Effector memory CD8-positive, alpha-beta T cell (primary cell): ENCODE measurements at regions not wholly inside any gene's neighbourhood (a gene's known extent, or its start where the extent isn't known, plus 50 kb on each side); places are given as distances from the start of the nearest gene placed in this dataset.

ENCODE experiments used
- ATAC-seq: fragments of 150-1000 bp; cut with Tn5 transposase; replicated peaks from 2 replicates; pipeline ENCODE4 v1.10.0; 2021; ENCODE audit warnings: mild to moderate bottlenecking, moderate library complexity
- DNase-seq, 3 experiments: peaks; one replicate each; pipeline ENCODE4 v3.0.0; 2021
- H3K27ac Mint-ChIP-seq, 2 donors: one replicate each; pipeline ENCODE4 v1.8.0; 2022; ENCODE audit warnings: mild to moderate bottlenecking in 2 of 2, mixed read lengths in 2 of 2, moderate library complexity in 2 of 2
- H3K27me3 Mint-ChIP-seq, 2 donors: one replicate each; pipeline ENCODE4 v1.8.0; 2022; ENCODE audit warnings: mixed read lengths in 2 of 2
- H3K36me3 Mint-ChIP-seq: one replicate; pipeline ENCODE4 v1.8.0; 2022; ENCODE audit warnings: mild to moderate bottlenecking, moderate library complexity, mixed read lengths; ENCODE audit not compliant: insufficient read depth
- H3K4me1 Mint-ChIP-seq, 2 donors: one replicate each; pipeline ENCODE4 v1.8.0; 2022; ENCODE audit warnings: low read depth in 2 of 2, mixed read lengths in 2 of 2
- H3K4me3 Mint-ChIP-seq, 2 donors: one replicate each; pipeline ENCODE4 v1.8.0; 2022; ENCODE audit warnings: mild to moderate bottlenecking in 2 of 2, mixed read lengths in 2 of 2, moderate library complexity in 2 of 2
- H3K9me3 Mint-ChIP-seq, 2 donors: one replicate each; pipeline ENCODE4 v1.8.0; 2022; ENCODE audit warnings: mixed read lengths in 2 of 2

DNA sequence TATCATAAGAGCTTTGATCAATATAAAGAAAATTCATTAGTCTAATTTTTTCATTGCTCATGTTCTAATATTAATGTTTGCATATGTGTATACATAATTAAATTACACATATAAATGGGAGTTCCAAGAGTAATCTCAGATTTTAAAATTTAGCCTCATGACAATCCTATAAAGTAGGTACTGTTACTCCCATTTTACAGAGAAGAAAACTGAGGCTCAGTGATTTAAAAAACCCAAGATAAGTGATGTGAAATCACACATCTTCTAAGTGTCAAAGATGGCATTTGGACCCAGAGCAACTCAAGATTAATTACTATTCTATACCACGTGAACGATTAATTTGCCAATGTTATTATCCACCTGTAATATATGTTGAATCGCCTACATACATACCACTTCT, 122.3 kb downstream of the TM2D1 start:
- Mint-ChIP-seq H3K9me3 (no peaks in the 10 kb centered on the region), H3K27me3 (peaks cover 6 to 15% of the 10 kb centered on the region in 2 donors), H3K4me1 (no peaks in the 10 kb centered on the region), H3K27ac (no peak overlapping the region), H3K4me3 (no peak overlapping the region), H3K36me3 (no peaks in the 10 kb centered on the region)
- ATAC-seq (no peak), DNase-seq (no peak)

DNA sequence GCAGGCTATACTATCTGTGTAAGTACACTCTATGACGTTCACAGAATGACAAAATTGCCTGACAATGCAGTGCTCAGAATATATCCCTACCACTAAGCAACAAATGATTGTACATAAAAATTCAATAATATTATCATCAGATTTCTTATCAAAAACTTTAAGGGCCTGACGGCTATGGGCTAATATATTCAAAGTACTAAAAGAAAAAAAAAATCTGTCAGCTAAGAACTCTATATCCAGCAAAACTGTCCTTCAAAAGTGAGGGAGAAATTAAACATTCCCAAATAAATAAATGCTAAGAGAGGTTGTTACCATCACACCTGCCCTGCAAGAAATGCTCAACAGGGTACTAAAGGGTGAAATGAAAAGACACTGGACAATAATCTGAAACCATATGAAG, 127.3 kb downstream of the TM2D1 start:
- H3K4me1 Mint-ChIP-seq, result no peaks in the 10 kb centered on the region
- H3K27ac Mint-ChIP-seq, result no peak overlapping the region

DNA sequence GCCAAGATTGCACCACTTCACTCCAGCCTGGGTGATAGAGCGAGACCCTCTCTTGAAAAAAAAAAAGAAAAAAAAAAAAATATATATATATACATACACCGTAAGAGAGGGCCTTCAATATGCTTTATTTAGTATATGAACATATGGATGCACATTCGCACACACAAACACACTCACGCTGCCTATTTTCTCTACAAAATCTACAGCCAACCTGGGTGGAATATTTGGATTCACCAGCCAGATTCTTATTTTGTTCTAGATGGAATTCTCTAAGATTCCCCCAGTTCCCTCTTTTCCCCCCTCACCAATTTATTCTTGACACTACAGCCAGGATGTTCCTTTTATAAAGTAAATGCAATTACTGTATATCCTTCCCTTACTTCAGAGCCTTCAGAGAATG, 131.6 kb downstream of the TM2D1 start:
- Mint-ChIP-seq H3K4me3 (no peak overlapping the region), H3K4me1 (peaks cover 0 to 3% of the 10 kb centered on the region in 2 donors), H3K36me3 (no peaks in the 10 kb centered on the region), H3K27ac (no peak overlapping the region), H3K9me3 (no peaks in the 10 kb centered on the region), H3K27me3 (peaks cover 38 to 62% of the 10 kb centered on the region in 2 donors)
- ATAC-seq (no peak), DNase-seq (no peak)

More for the DNA sequence above, 127.3 kb downstream of the TM2D1 start:
- no peak for ATAC-seq
- H3K4me3 Mint-ChIP-seq, result no peak overlapping the region
- peaks cover 30 to 45% of the 10 kb centered on the region in 2 donors for H3K27me3 Mint-ChIP-seq
- no peak for DNase-seq
- H3K9me3 Mint-ChIP-seq, result no peaks in the 10 kb centered on the region
- no peaks in the 10 kb centered on the region for H3K36me3 Mint-ChIP-seq

DNA sequence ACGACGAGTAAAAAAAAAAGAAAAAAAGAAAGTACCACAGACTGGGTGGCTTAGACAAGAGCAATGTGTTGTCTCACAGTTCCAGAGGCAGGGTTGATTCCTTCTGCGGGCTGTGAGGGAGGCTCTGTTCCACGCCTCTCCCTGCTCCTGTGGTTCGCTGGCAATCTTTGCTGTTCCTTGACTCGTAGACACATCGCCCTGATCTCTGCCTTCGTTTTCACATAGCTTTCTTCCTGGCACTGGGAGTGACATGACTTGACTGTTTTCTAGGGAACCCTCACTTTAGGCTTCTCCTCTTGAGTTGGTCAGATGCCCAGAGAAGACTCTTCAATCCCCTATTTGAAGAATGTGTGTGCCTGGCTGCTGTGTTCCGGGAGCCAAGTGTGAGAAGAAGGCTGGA, 133.6 kb downstream of the TM2D1 start:
- H3K4me1 Mint-ChIP-seq, result peaks cover 0 to 3% of the 10 kb centered on the region in 2 donors
- H3K36me3 Mint-ChIP-seq, result no peaks in the 10 kb centered on the region
- no peak overlapping the region for H3K27ac Mint-ChIP-seq
- no peak for ATAC-seq
- H3K4me3 Mint-ChIP-seq, result no peak overlapping the region
- DNase-seq, result no peak
- H3K27me3 Mint-ChIP-seq, result peaks cover 31 to 58% of the 10 kb centered on the region in 2 donors
- H3K9me3 Mint-ChIP-seq, result no peaks in the 10 kb centered on the region

DNA sequence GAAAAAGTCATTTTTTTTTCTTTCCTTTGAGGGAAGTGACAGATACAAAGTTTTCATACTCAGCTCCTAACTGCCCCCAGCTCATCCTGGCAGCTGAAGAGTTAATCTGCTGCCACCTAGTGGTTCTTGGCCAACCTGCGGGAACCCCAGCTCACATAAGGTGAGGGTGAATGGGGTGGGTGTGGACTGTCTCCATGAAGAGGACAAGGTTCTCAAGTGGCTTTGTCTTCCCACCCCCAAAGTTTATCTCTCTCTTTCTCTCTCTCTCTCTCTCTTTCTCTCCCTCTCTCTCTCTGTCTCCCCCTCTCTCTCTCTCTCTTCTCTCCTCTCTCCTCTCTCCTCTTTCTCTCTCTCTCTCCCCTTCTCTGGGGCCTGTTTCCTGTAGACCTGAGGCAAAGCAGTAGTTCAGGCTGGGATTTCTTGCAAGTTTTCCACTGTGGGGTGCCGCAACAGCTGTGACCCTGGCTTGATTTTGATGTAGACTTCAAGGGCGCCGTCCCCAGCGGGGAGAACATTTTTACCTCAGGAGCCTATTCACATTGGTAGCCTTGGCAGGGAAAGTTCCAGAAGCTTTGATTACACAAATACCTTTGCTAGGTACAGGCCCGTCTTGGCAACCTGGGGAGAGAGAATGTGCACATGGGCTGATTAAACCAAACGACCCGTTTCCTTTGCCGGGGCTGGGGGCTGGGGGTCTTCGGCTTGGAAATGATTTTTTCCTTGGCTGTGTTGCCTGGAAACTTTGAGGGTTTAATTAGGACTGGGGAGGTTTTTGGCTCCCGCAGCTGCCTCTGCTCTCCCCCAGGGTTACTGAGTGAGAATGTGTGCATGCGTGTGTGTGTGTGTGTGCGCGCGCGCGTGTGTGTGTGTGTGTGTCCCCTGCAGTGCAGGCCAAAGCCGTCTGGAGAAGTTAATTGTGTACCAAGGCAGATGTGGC, 135.9 kb downstream of the TM2D1 start:
- H3K4me1 Mint-ChIP-seq, result peaks cover 0 to 3% of the 10 kb centered on the region in 2 donors
- peaks cover 34 to 56% of the 10 kb centered on the region in 2 donors for H3K27me3 Mint-ChIP-seq
- no peak overlapping the region for H3K4me3 Mint-ChIP-seq
- ATAC-seq (no peak), DNase-seq (peak; percentile 5 to 31 (median 11))
- H3K9me3 Mint-ChIP-seq, result no peaks in the 10 kb centered on the region
- no peak overlapping the region for H3K27ac Mint-ChIP-seq
- no peaks in the 10 kb centered on the region for H3K36me3 Mint-ChIP-seq

DNA sequence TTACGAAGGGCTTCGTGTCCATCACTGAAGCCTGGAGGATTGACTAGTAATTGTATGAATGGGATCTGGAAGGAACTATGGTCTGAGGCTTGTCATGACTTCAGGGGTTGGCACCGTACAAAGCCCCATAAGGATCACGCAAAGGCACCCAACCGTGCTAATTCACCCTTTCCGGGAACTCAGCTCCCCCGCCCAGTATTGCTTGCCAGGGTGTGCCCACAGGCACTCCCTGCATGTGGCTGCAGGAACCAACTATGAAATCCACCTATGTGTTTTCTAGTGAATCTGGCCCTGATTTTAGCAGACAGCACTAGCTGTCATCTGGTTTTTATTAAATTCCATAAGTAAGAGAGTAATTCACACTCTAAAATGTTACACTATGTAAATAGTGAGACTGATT, 139.2 kb downstream of the TM2D1 start:
- Mint-ChIP-seq H3K27me3 (peaks cover 19 to 40% of the 10 kb centered on the region in 2 donors), H3K4me3 (no peak overlapping the region), H3K36me3 (no peaks in the 10 kb centered on the region), H3K27ac (no peak overlapping the region), H3K9me3 (no peaks in the 10 kb centered on the region), H3K4me1 (peaks cover 0 to 3% of the 10 kb centered on the region in 2 donors)
- ATAC-seq (no peak), DNase-seq (no peak)

DNA sequence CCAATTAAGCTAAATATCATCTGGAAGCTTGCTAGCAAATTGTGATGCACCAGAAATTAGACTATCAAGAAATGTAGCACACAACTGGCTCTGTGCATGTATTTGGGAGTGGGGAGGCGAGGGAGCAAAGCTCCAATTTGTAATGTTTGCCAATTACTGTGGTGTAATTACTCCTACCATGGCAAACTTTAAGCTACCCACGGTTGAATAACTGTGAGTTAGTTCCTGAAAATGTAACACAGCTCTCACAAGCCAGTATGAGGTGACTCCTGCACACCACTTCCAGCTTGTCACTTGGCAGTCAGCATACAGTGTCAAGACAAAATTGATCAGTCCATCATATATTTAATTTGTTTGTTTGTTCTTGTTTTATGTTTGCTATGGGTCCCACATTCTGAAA, 141.2 kb downstream of the TM2D1 start:
- no peaks in the 10 kb centered on the region for H3K36me3 Mint-ChIP-seq
- no peak for ATAC-seq
- H3K27ac Mint-ChIP-seq, result no peak overlapping the region
- H3K9me3 Mint-ChIP-seq, result no peaks in the 10 kb centered on the region
- no peak overlapping the region for H3K4me3 Mint-ChIP-seq
- H3K27me3 Mint-ChIP-seq, result peaks cover 18 to 57% of the 10 kb centered on the region in 2 donors
- DNase-seq, result no peak
- no peaks in the 10 kb centered on the region for H3K4me1 Mint-ChIP-seq

DNA sequence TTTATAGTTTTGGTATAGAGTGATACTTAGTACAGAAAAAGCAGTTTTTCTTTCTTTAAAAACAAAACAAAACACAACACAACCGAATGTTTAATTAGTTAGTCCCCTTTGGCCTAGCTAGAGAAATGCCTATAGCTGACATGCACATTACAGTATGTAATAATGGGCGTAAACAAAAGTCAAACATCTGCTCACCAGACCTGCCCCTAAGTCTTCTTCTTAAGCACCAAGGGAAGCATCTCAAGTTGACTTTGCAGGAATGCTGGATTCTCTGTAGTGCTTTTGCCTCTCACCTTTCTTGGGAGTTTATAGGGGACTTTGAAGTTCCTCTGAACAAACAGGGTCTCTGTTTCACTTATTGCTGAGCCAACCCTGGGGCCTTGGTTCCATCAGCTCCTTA, 143.7 kb downstream of the TM2D1 start:
- Mint-ChIP-seq H3K27ac (no peak overlapping the region), H3K4me3 (no peak overlapping the region), H3K36me3 (no peaks in the 10 kb centered on the region), H3K9me3 (no peaks in the 10 kb centered on the region), H3K4me1 (no peaks in the 10 kb centered on the region), H3K27me3 (peaks cover 35 to 68% of the 10 kb centered on the region in 2 donors)
- ATAC-seq (no peak), DNase-seq (no peak)

DNA sequence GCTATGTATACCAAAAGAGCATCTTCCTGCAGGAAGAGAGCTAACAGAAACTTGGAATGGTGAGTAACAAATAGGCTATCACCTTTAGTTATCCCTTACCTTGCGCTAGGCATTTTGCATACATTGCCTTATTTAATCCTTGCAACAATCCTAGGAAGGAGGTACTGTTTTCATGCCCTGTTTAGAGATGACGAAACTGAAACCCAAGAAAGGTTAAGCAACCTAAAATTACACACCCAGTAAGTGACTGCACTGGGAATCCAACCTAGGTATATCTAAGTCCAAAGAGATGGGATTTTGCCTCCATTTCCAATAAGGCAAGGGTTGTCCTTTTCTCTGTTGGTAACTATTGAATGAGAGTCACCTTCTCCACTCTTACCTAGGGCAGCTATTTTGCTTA, 144.5 kb downstream of the TM2D1 start:
- no peak for DNase-seq
- no peaks in the 10 kb centered on the region for H3K36me3 Mint-ChIP-seq
- H3K27ac Mint-ChIP-seq, result no peak overlapping the region
- no peaks in the 10 kb centered on the region for H3K4me1 Mint-ChIP-seq
- H3K27me3 Mint-ChIP-seq, result peaks cover 35 to 68% of the 10 kb centered on the region in 2 donors
- no peaks in the 10 kb centered on the region for H3K9me3 Mint-ChIP-seq
- ATAC-seq, result no peak
- no peak overlapping the region for H3K4me3 Mint-ChIP-seq

DNA sequence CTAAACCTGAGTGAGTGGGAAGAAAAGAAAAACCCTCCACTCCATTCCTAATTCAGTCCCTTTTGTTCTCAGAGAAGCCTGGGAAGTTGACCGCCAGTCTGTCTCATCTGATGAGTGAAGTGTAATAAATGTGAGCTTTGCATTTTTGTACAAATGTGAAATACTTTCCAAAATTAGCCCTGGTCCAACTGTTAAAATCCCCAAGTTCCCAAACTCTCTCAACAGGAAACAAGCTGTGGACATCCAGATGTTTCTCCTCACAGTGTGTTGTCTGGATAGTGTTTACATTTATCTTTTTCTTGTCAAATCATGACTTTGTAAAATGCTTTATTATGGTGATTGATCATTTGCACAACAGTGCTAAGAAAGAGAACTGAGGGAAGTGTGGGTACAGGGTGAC, 145.1 kb downstream of the TM2D1 start:
- H3K9me3 Mint-ChIP-seq, result no peaks in the 10 kb centered on the region
- no peak overlapping the region for H3K4me3 Mint-ChIP-seq
- ATAC-seq, result no peak
- no peak for DNase-seq
- H3K27me3 Mint-ChIP-seq, result peaks cover 32 to 69% of the 10 kb centered on the region in 2 donors
- H3K27ac Mint-ChIP-seq, result no peak overlapping the region
- H3K4me1 Mint-ChIP-seq, result no peaks in the 10 kb centered on the region
- no peaks in the 10 kb centered on the region for H3K36me3 Mint-ChIP-seq

DNA sequence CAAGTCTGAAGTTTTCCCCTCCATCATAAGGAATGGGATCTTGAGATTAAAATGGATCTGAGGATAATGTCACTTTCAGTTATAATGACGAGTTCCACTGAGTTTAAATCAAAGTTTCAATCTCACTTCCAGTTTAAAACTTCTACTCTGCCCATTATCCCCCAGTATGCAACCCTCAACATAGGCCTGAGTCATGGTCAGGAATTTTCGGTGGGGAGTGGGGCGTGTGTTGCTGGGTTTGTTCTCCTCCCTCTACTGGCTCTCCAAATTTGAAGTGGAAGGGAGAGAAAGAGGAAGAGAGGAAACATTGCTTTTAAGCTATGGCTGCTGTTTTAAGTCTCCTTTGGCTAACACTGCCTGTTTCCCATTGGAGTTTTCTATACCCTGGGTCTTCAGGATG, 152.9 kb downstream of the TM2D1 start:
- H3K36me3 Mint-ChIP-seq, result no peaks in the 10 kb centered on the region
- ATAC-seq (no peak), DNase-seq (no peak)
- no peak overlapping the region for H3K4me3 Mint-ChIP-seq
- no peaks in the 10 kb centered on the region for H3K9me3 Mint-ChIP-seq
- peaks cover 22 to 36% of the 10 kb centered on the region in 2 donors for H3K27me3 Mint-ChIP-seq
- no peaks in the 10 kb centered on the region for H3K4me1 Mint-ChIP-seq
- H3K27ac Mint-ChIP-seq, result no peak overlapping the region

DNA sequence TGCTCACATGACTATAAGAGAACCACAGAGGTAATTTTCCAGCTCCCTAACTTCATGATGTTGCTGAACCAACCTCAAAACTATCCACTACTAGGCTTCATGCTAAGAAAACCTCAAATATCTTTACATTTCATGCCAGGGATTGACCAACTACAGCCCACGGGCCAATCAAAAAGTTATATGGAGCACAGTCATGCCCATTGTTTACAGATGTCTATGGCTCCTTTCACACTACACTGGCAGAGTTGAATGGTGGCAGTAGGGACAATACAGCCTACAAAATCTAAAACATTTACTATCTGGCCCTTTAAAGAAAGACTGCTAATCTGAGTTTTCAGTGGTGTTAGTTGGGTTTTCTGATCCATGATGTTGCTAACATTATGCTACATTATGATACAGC, 154.8 kb downstream of the TM2D1 start:
- ATAC-seq, result no peak

DNA sequence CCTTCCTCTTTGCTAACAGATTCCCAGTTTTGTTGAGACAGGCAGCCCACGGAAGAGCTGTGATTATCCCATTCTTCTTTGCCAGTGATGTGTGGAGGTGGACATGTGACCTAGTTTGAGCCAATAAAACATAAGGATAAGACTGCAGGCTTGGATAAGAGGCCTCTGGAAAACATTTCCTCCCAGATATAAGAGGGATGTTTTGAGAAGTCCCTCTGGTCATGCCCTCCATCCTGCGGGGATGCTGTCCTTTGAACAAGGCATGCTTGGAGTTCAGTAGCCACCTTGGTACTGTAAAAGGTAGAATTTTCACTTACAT, 155.7 kb downstream of the TM2D1 start:
- peaks cover 0 to 3% of the 10 kb centered on the region in 2 donors for H3K9me3 Mint-ChIP-seq
- H3K4me3 Mint-ChIP-seq, result no peak overlapping the region
- ATAC-seq (no peak), DNase-seq (no peak)
- H3K36me3 Mint-ChIP-seq, result no peaks in the 10 kb centered on the region
- H3K27ac Mint-ChIP-seq, result no peak overlapping the region
- peaks cover 8 to 14% of the 10 kb centered on the region in 2 donors for H3K27me3 Mint-ChIP-seq
- H3K4me1 Mint-ChIP-seq, result no peaks in the 10 kb centered on the region

More for the DNA sequence above, 154.8 kb downstream of the TM2D1 start:
- peaks cover 8 to 17% of the 10 kb centered on the region in 2 donors for H3K27me3 Mint-ChIP-seq
- H3K27ac Mint-ChIP-seq, result no peak overlapping the region
- peaks cover 0 to under 1% of the 10 kb centered on the region in 2 donors for H3K9me3 Mint-ChIP-seq
- H3K4me1 Mint-ChIP-seq, result no peaks in the 10 kb centered on the region
- no peak overlapping the region for H3K4me3 Mint-ChIP-seq
- DNase-seq, result no peak
- no peaks in the 10 kb centered on the region for H3K36me3 Mint-ChIP-seq
